Activated CD4-positive, alpha-beta memory T cell treated with anti-CD3 and anti-CD28 coated beads for 36 hours (primary cell): ENCODE measurements at regions not wholly inside any gene's neighbourhood (a gene's known extent, or its start where the extent isn't known, plus 50 kb on each side); places are given as distances from the start of the nearest gene placed in this dataset.

Experiments used
- CTCF ChIA-PET: fragments of 350-600 bp; sonication (Branson Sonifier 250); formaldehyde crosslinking; loops from one replicate; lab custom pipeline; 2021; ENCODE audit warnings: antibody characterized with exemption, inconsistent platforms; lab: Charles Lee
- POLR2A ChIA-PET: fragments of 350-600 bp; sonication (Branson Sonifier 250); formaldehyde crosslinking; loops from one replicate; lab custom pipeline; 2021; ENCODE audit warnings: antibody characterized with exemption; lab: Charles Lee
- DNase-seq: peaks from one replicate; pipeline ENCODE4 v3.0.0-alpha.2; 2020
- H3K27ac Mint-ChIP-seq: one replicate; pipeline ENCODE4 v1.8.0; 2021; ENCODE audit warnings: mixed read lengths
- H3K27me3 Mint-ChIP-seq: one replicate; pipeline ENCODE4 v1.8.0; 2021; ENCODE audit warnings: mixed read lengths
- H3K36me3 Mint-ChIP-seq: one replicate; pipeline ENCODE4 v1.8.0; 2021; ENCODE audit warnings: mixed read lengths
- H3K4me1 Mint-ChIP-seq: one replicate; pipeline ENCODE4 v1.8.0; 2021; ENCODE audit warnings: low read depth, mixed read lengths
- H3K4me3 Mint-ChIP-seq: one replicate; pipeline ENCODE4 v1.8.0; 2021; ENCODE audit warnings: mild to moderate bottlenecking, mixed read lengths
- H3K9me3 Mint-ChIP-seq: one replicate; pipeline ENCODE4 v1.8.0; 2021; ENCODE audit warnings: mixed read lengths
- intact Hi-C: fragments of 100-400 bp; cut with micrococcal nuclease; formaldehyde crosslinking; loops from one replicate; pipeline ENCODE4 v1.15.1; 2023

- Mint-ChIP-seq H3K4me3 (no peak overlapping the region), H3K4me1 (no peaks in the 10 kb centered on the region), H3K9me3 (peaks cover 7% of the 10 kb centered on the region), H3K27me3 (no peaks in the 10 kb centered on the region), H3K27ac (no peak overlapping the region), H3K36me3 (no peaks in the 10 kb centered on the region)
- DNase-seq = no peak
- ChIA-PET CTCF (no interaction called here), POLR2A (no interaction called here)
- intact Hi-C loops = no loop called here
Observed at GRCh38 chr7:10106609-10107008, 867.1 kb upstream of the PHF14 start.

- peaks cover 11% of the 10 kb centered on the region for H3K9me3 Mint-ChIP-seq
- POLR2A ChIA-PET = no interaction called here
Observed at GRCh38 chr7:10116511-10116910, 857.2 kb upstream of the PHF14 start.

GRCh38 chr7:10117815-10118214, 855.9 kb upstream of the PHF14 start:
- no peaks in the 10 kb centered on the region for H3K36me3 Mint-ChIP-seq
- intact Hi-C loops = no loop called here
- no peak overlapping the region for H3K27ac Mint-ChIP-seq
- ChIA-PET POLR2A (no interaction called here), CTCF (no interaction called here)
- no peaks in the 10 kb centered on the region for H3K4me1 Mint-ChIP-seq
- no peak for DNase-seq
- H3K9me3 Mint-ChIP-seq = peaks cover 11% of the 10 kb centered on the region
- H3K4me3 Mint-ChIP-seq = no peak overlapping the region
- no peaks in the 10 kb centered on the region for H3K27me3 Mint-ChIP-seq

More at GRCh38 chr7:10116511-10116910, 857.2 kb upstream of the PHF14 start:
- CTCF ChIA-PET = no interaction called here
- Mint-ChIP-seq H3K27ac (no peak overlapping the region), H3K4me1 (no peaks in the 10 kb centered on the region), H3K36me3 (no peaks in the 10 kb centered on the region), H3K4me3 (no peak overlapping the region), H3K27me3 (no peaks in the 10 kb centered on the region)
- DNase-seq = no peak
- intact Hi-C loops = no loop called here

- Mint-ChIP-seq H3K9me3 (peaks cover 6% of the 10 kb centered on the region), H3K27me3 (no peaks in the 10 kb centered on the region), H3K4me3 (no peak overlapping the region), H3K27ac (no peak overlapping the region), H3K36me3 (no peaks in the 10 kb centered on the region), H3K4me1 (no peaks in the 10 kb centered on the region)
- no peak for DNase-seq
- intact Hi-C loops = no loop called here
- ChIA-PET CTCF (no interaction called here), POLR2A (no interaction called here)
Observed at GRCh38 chr7:10120936-10121335, 852.7 kb upstream of the PHF14 start.

GRCh38 chr7:10121631-10122030, 852.0 kb upstream of the PHF14 start:
- no peaks in the 10 kb centered on the region for H3K36me3 Mint-ChIP-seq
- no peaks in the 10 kb centered on the region for H3K4me1 Mint-ChIP-seq
- no peak for DNase-seq
- ChIA-PET POLR2A (no interaction called here), CTCF (no interaction called here)
- intact Hi-C loops = no loop called here
- H3K9me3 Mint-ChIP-seq = peaks cover 6% of the 10 kb centered on the region
- H3K27me3 Mint-ChIP-seq = no peaks in the 10 kb centered on the region
- H3K4me3 Mint-ChIP-seq = no peak overlapping the region
- H3K27ac Mint-ChIP-seq = no peak overlapping the region

GRCh38 chr7:10122551-10123100, 851.0 kb upstream of the PHF14 start:
- H3K27ac Mint-ChIP-seq = no peak overlapping the region
- ChIA-PET POLR2A (no interaction called here), CTCF (no interaction called here)
- no peak for DNase-seq
- intact Hi-C loops = no loop called here
- no peaks in the 10 kb centered on the region for H3K4me1 Mint-ChIP-seq
- no peaks in the 10 kb centered on the region for H3K27me3 Mint-ChIP-seq
- H3K9me3 Mint-ChIP-seq = peaks cover 2% of the 10 kb centered on the region
- H3K4me3 Mint-ChIP-seq = no peak overlapping the region
- no peaks in the 10 kb centered on the region for H3K36me3 Mint-ChIP-seq

- no peak overlapping the region for H3K4me3 Mint-ChIP-seq
- no peak overlapping the region for H3K27ac Mint-ChIP-seq
- no peak for DNase-seq
- no peaks in the 10 kb centered on the region for H3K4me1 Mint-ChIP-seq
- peaks cover 6% of the 10 kb centered on the region for H3K9me3 Mint-ChIP-seq
- no peaks in the 10 kb centered on the region for H3K27me3 Mint-ChIP-seq
- CTCF ChIA-PET = no interaction called here
- H3K36me3 Mint-ChIP-seq = no peaks in the 10 kb centered on the region
- intact Hi-C loops = no loop called here
- POLR2A ChIA-PET = no interaction called here
Observed at GRCh38 chr7:10128748-10129147, 844.9 kb upstream of the PHF14 start.

GRCh38 chr7:10138087-10138854, 835.4 kb upstream of the PHF14 start:
- Mint-ChIP-seq H3K27ac (no peak overlapping the region), H3K4me1 (no peaks in the 10 kb centered on the region), H3K4me3 (no peak overlapping the region), H3K36me3 (no peaks in the 10 kb centered on the region), H3K9me3 (peaks cover 8% of the 10 kb centered on the region), H3K27me3 (no peaks in the 10 kb centered on the region)
- no peak for DNase-seq
- POLR2A ChIA-PET = no interaction called here
- CTCF ChIA-PET = interaction anchor here (0.7 kb wide), 2 partner anchors 533 to 1805 kb away, joined by 3 read pairs; no protein-coding TSS in a partner anchor
- intact Hi-C loops = no loop called here

GRCh38 chr7:10146271-10146670, 827.4 kb upstream of the PHF14 start:
- Mint-ChIP-seq H3K9me3 (peaks cover 8% of the 10 kb centered on the region), H3K27ac (no peak overlapping the region), H3K36me3 (no peaks in the 10 kb centered on the region), H3K4me3 (no peak overlapping the region), H3K27me3 (no peaks in the 10 kb centered on the region), H3K4me1 (no peaks in the 10 kb centered on the region)
- ChIA-PET POLR2A (no interaction called here), CTCF (no interaction called here)
- intact Hi-C loops = no loop called here
- no peak for DNase-seq

- Mint-ChIP-seq H3K27ac (no peak overlapping the region), H3K4me1 (no peaks in the 10 kb centered on the region), H3K27me3 (no peaks in the 10 kb centered on the region), H3K9me3 (peaks cover 2% of the 10 kb centered on the region), H3K36me3 (no peaks in the 10 kb centered on the region), H3K4me3 (no peak overlapping the region)
- intact Hi-C loops = loop anchor here (10.0 kb wide), 1 partner anchor 1188 kb away; no protein-coding TSS in a partner anchor
- DNase-seq = no peak
- ChIA-PET CTCF (no interaction called here), POLR2A (no interaction called here)
Observed at GRCh38 chr7:10156972-10157371, 816.7 kb upstream of the PHF14 start.

GRCh38 chr7:10181996-10182395, 791.7 kb upstream of the PHF14 start:
- Mint-ChIP-seq H3K4me1 (no peaks in the 10 kb centered on the region), H3K36me3 (no peaks in the 10 kb centered on the region), H3K27me3 (no peaks in the 10 kb centered on the region), H3K27ac (no peak overlapping the region), H3K4me3 (no peak overlapping the region), H3K9me3 (no peaks in the 10 kb centered on the region)
- ChIA-PET POLR2A (no interaction called here), CTCF (no interaction called here)
- intact Hi-C loops = no loop called here
- DNase-seq = no peak

GRCh38 chr7:10192074-10192473, 781.6 kb upstream of the PHF14 start:
- H3K36me3 Mint-ChIP-seq = no peaks in the 10 kb centered on the region
- no peaks in the 10 kb centered on the region for H3K9me3 Mint-ChIP-seq
- no peaks in the 10 kb centered on the region for H3K4me1 Mint-ChIP-seq
- no peak overlapping the region for H3K4me3 Mint-ChIP-seq
- intact Hi-C loops = no loop called here
- no peak overlapping the region for H3K27ac Mint-ChIP-seq
- DNase-seq = no peak
- no peaks in the 10 kb centered on the region for H3K27me3 Mint-ChIP-seq
- POLR2A ChIA-PET = no interaction called here
- CTCF ChIA-PET = no interaction called here

GRCh38 chr7:10205696-10206095, 768.0 kb upstream of the PHF14 start:
- CTCF ChIA-PET = no interaction called here

More at GRCh38 chr7:10205696-10206095, 768.0 kb upstream of the PHF14 start:
- H3K9me3 Mint-ChIP-seq = peaks cover 10% of the 10 kb centered on the region
- H3K27me3 Mint-ChIP-seq = no peaks in the 10 kb centered on the region
- DNase-seq = no peak
- no peaks in the 10 kb centered on the region for H3K36me3 Mint-ChIP-seq
- intact Hi-C loops = no loop called here
- no peaks in the 10 kb centered on the region for H3K4me1 Mint-ChIP-seq
- no peak overlapping the region for H3K4me3 Mint-ChIP-seq
- POLR2A ChIA-PET = no interaction called here
- H3K27ac Mint-ChIP-seq = no peak overlapping the region
